Psoas muscle (tissue), 7 donors: ENCODE measurements at regions not wholly inside any gene's neighbourhood (a gene's known extent, or its start where the extent isn't known, plus 50 kb on each side); places are given as distances from the start of the nearest gene placed in this dataset.

Experiments
- ATAC-seq, 4 donors: fragments of 200-7000 bp; cut with Tn5 transposase; one replicate each; pipeline ENCODE4 v1.9.1; 2020; ENCODE audit warnings: moderate library complexity in 3 of 4, mild to moderate bottlenecking in 2 of 4
- DNase-seq, 2 donors: peaks; one replicate each; pipeline ENCODE4 v3.0.0-alpha.2; 2020
- H3K27ac ChIP-seq: fragments of 200-600 bp; one replicate; pipeline ENCODE4 v1.8.0; 2022
- H3K27me3 ChIP-seq, 3 donors: fragments of 200-600 bp in 1 of 3; one replicate each; pipeline versions ENCODE4 v1.6.1 to v1.8.0; 2013 to 2022; ENCODE audit warnings: low read length in 2 of 3, mild to moderate bottlenecking in 2 of 3, moderate library complexity in 1 of 3; ENCODE audit not compliant: insufficient read depth in 3 of 3
- H3K36me3 ChIP-seq, 2 donors: fragments of 200-600 bp in 1 of 2; one replicate each; pipeline versions ENCODE4 v1.6.1 to v1.8.0; 2013 to 2022; ENCODE audit warnings: low read depth in 1 of 2, mild to moderate bottlenecking in 1 of 2, moderate library complexity in 1 of 2; ENCODE audit not compliant: insufficient read depth in 1 of 2
- H3K4me1 ChIP-seq: fragments of 200-600 bp; one replicate; pipeline ENCODE4 v1.8.0; 2022
- H3K4me3 ChIP-seq: fragments of 200-600 bp; one replicate; pipeline ENCODE4 v1.8.0; 2022; ENCODE audit warnings: mild to moderate bottlenecking
- H3K9me3 ChIP-seq: fragments of 200-600 bp; one replicate; pipeline ENCODE4 v1.8.0; 2022
- WGBS, 3 donors: extraction: QIAGEN DNeasy Blood & Tissue Kit; methylation state at CpG; one replicate each; pipeline versions ENCODE4 v1.1.6 to v1.1.7; 2013; 5-methylcytosine and 5-hydroxymethylcytosine counted together
- intact Hi-C, 2 donors: fragments of 100-400 bp; cut with DNase I; formaldehyde crosslinking; loops; one replicate each; pipeline versions ENCODE4 v1.11.0 to v1.14.2; 2022
- TF ChIP-seq, protein P1 (sequence below): fragments of 200-600 bp; IDR thresholded peaks from one replicate; pipeline ENCODE4 v1.8.0; 2022; ENCODE audit warnings: antibody characterized with exemption
- donor health status: healthy with polysubstance abuse.
- donor health status: DM: no; HTN: no; CAD: no; lungs with moderate emphysema.
- donor health status: Bipolar disorder and iron deficiency.
- donor health status: healthy.
- donor health status: DM: yes; HTN: yes; CAD: no.
- donor health status: DM: no; HTN: no; CAD: no.
- donor health status: DM: yes; HTN: yes; CAD: no.

DNA sequence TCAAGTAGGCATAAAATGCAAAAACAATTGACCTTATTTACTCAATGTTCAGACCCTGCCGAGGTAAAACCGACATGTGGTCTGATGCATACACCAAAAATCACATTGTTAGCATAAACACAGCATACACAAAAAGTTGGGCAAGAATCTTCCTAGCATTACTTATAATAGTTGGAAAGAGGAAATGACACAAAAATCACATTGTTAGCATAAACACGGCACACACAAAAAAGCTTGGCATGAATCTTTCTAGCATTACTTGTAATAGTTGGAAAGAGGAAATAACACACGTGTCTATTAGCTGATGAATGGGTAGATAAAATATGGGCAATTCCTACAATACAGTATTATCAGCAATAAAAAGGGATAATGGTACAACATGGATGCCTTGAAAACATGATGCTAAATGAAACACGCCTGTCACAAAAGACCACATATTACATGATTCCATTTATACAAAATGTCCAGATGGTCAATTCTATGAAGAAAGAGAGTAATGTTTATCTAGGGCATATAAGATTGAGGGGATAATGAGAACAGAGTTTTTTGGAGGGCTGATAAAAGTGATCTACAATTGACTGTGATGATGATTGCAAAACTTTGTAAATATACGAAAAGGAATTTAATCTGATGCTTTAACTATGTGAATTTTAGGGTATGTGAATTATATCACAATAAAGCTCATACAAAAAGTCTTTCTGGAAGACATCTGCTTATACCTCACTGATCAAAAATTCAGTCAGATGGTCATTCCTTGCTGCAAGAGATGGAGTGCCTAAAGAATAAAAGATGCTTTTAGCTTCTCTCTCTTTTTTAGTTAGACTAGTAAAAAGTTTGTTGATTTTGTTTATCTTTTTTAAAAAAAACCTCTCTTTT lies 1019.5 kb upstream of the CITED2 start:
- Histone ChIP-seq H3K27me3 (no peaks in the 10 kb centered on the region), H3K9me3 (no peaks in the 10 kb centered on the region), H3K36me3 (no peaks in the 10 kb centered on the region), H3K4me3 (no peak overlapping the region), H3K4me1 (no peaks in the 10 kb centered on the region), H3K27ac (no peak overlapping the region)
- ATAC-seq (no peak), DNase-seq (no peak)
- intact Hi-C loops: no loop called here
- TF ChIP-seq, protein P1, sequence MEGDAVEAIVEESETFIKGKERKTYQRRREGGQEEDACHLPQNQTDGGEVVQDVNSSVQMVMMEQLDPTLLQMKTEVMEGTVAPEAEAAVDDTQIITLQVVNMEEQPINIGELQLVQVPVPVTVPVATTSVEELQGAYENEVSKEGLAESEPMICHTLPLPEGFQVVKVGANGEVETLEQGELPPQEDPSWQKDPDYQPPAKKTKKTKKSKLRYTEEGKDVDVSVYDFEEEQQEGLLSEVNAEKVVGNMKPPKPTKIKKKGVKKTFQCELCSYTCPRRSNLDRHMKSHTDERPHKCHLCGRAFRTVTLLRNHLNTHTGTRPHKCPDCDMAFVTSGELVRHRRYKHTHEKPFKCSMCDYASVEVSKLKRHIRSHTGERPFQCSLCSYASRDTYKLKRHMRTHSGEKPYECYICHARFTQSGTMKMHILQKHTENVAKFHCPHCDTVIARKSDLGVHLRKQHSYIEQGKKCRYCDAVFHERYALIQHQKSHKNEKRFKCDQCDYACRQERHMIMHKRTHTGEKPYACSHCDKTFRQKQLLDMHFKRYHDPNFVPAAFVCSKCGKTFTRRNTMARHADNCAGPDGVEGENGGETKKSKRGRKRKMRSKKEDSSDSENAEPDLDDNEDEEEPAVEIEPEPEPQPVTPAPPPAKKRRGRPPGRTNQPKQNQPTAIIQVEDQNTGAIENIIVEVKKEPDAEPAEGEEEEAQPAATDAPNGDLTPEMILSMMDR: no peak
- 55 to 59% (median 57%) methylated on average over 6 of the region's 6 CpGs for WGBS, 3 donors

DNA sequence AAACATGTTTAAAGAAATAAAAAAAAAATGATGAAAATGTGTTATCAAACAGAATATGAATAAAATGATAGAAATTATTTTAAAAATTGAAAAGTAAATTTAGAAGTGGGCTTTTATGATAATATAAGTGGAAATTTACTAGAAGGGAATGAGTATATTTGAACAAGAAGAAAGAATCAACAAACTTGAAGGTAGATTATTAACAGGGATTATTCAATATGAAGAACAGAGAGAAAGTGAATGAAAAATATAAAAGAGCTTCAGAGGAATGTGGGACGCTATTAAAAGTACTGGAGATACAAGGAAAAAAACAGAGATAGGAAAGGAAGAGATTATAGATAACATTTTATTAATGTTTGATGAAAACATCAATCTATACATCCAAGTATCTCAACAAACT lies 1014.4 kb upstream of the CITED2 start:
- no peak overlapping the region for H3K4me3 ChIP-seq
- DNase-seq (no peak), ATAC-seq (no peak)
- H3K27me3 ChIP-seq: no peaks in the 10 kb centered on the region
- no peak overlapping the region for H3K27ac ChIP-seq
- H3K4me1 ChIP-seq: no peaks in the 10 kb centered on the region
- intact Hi-C loops: no loop called here
- TF ChIP-seq, protein P1: no peak
- H3K9me3 ChIP-seq: no peaks in the 10 kb centered on the region
- 92 to 100% (median 96%) methylated on average over 1 of the region's 1 CpG for WGBS, 3 donors
- no peaks in the 10 kb centered on the region for H3K36me3 ChIP-seq

DNA sequence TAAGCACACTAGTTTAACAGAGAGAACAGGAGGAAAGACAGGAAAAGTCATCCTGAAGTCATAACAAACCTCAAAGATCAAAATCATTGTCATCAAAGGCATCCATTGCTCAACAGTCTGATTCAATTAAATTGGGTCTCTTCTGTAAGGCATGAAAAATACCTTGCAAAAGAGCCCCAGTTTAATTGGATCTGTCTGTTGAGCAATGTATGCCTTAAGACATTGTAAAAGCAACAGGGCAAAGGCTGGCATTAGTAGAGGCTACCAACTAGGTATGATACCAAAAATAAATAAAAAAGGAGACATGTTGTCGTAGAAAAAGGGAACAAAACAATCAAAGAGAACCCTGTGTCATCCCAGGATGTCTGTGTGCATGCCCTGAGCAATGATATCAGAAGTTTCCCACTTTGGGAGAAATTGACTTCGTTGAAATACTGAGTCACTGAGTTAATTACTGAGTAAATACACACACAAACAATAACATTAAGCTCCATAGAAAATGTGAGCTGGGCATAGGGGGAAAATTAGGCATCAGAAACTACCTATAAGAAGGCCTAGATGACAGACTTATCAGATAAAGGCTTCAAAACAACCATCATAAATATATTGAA lies 1013.8 kb upstream of the CITED2 start:
- Histone ChIP-seq H3K27ac (no peak overlapping the region), H3K27me3 (no peaks in the 10 kb centered on the region), H3K4me3 (no peak overlapping the region), H3K36me3 (no peaks in the 10 kb centered on the region), H3K4me1 (no peaks in the 10 kb centered on the region), H3K9me3 (no peaks in the 10 kb centered on the region)
- 87 to 90% (median 88%) methylated on average over 2 of the region's 2 CpGs for WGBS, 3 donors
- DNase-seq: no peak
- TF ChIP-seq, protein P1: no peak
- intact Hi-C loops: no loop called here
- ATAC-seq: no peak

DNA sequence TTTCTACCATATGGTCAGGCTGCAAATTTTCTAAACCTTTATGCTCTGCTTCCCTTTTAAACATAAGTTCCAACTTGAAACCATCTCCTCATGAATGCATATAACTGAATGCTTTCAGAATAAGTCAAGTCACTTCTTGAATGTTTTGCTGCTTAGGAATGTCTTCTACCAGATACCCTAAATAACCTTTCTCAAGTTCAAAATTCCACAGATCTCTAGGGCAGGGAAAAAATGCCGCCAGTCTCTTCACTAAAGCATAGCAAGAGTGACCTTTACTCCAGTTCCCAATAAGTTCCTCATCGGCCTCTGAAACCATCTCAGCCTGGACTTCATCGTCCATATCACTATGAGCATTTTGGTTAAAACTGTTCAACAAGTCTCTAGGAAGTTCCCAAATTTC lies 1011.2 kb upstream of the CITED2 start:
- 91 to 95% (median 93%) methylated on average over 3 of the region's 3 CpGs for WGBS, 3 donors
- H3K27me3 ChIP-seq: no peaks in the 10 kb centered on the region
- TF ChIP-seq, protein P1: no peak
- no peaks in the 10 kb centered on the region for H3K9me3 ChIP-seq
- no peak for DNase-seq
- no peak overlapping the region for H3K4me3 ChIP-seq
- H3K27ac ChIP-seq: no peak overlapping the region
- no peaks in the 10 kb centered on the region for H3K36me3 ChIP-seq
- no peak for ATAC-seq
- intact Hi-C loops: no loop called here
- no peaks in the 10 kb centered on the region for H3K4me1 ChIP-seq
